Chondrocyte (in vitro differentiated cells): ENCODE measurements at regions not wholly inside any gene's neighbourhood (a gene's known extent, or its start where the extent isn't known, plus 50 kb on each side); places are given as distances from the start of the nearest gene placed in this dataset.

Source experiments
- DNase-seq: peaks from one replicate; pipeline ENCODE4 v3.0.0; 2021; ENCODE audit warnings: mixed read lengths, low spot score
- H3K27ac Mint-ChIP-seq: one replicate; pipeline ENCODE4 v1.8.0; 2021; ENCODE audit warnings: mild to moderate bottlenecking, moderate library complexity, mixed read lengths; ENCODE audit not compliant: unreplicated experiment
- H3K27me3 Mint-ChIP-seq: 2 replicates; pipeline ENCODE4 v1.8.0; 2021; ENCODE audit warnings: low read depth, mixed read lengths
- H3K36me3 Mint-ChIP-seq: 2 replicates; pipeline ENCODE4 v1.8.0; 2021; ENCODE audit warnings: low read depth, mixed read lengths
- H3K4me1 Mint-ChIP-seq: 2 replicates; pipeline ENCODE4 v1.8.0; 2021; ENCODE audit warnings: low read depth, mild to moderate bottlenecking, mixed read lengths
- H3K4me3 Mint-ChIP-seq: one replicate; pipeline ENCODE4 v1.8.0; 2021; ENCODE audit warnings: mild to moderate bottlenecking, moderate library complexity, mixed read lengths; ENCODE audit not compliant: unreplicated experiment
- H3K9me3 Mint-ChIP-seq: 2 replicates; pipeline ENCODE4 v1.8.0; 2021; ENCODE audit warnings: low read depth, mixed read lengths
- CTCF ChIP-seq: fragments of 200-600 bp; sonication (generic); IDR thresholded peaks from 2 replicates; pipeline ENCODE4 v1.5.0; 2021; ENCODE audit warnings: antibody characterized with exemption, mild to moderate bottlenecking, moderate library complexity

DNA sequence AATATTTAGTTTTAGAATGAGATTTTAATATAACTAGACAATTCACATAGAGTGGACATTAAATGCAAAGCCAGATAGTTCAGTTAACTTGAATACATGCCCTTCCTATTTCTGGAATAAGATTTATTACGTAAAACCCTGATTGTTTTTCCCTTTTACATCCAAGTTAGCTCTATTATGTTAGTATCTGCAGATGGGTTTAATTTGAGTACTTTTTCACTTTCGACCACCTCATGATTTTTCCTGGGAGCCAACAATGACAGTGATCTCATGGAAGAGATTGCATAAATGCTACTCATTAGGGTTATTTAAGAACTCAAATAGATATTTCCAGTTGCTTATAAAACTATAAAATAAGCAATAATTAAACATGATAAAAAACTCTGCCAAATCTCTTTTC lies 199.4 kb upstream of the PTGFR start:
- H3K9me3 Mint-ChIP-seq: no peaks in the 10 kb centered on the region
- TF ChIP-seq CTCF: no peak
- no peaks in the 10 kb centered on the region for H3K4me1 Mint-ChIP-seq
- no peaks in the 10 kb centered on the region for H3K36me3 Mint-ChIP-seq
- H3K27ac Mint-ChIP-seq: no peak overlapping the region
- peaks cover 30% of the 10 kb centered on the region for H3K27me3 Mint-ChIP-seq
- DNase-seq: no peak
- no peak overlapping the region for H3K4me3 Mint-ChIP-seq

DNA sequence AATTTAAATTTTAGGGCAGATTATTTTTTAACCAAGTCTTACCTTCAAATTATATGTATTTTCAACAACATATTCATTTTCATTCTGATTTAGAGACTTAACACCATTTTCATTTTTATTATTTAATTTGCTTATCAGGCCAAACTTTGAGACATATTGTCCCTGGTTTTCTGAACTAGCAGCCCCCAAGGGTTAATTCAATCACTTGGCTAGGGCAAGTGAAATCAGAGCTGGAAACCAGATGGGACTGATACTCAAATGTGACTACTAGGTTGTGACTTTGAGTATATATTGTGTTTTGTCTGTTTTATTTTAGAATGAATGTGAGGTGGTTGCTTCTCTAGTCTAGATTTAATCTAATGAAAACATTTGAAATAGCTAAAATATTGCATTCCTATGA lies 198.9 kb upstream of the PTGFR start:
- Mint-ChIP-seq H3K9me3 (no peaks in the 10 kb centered on the region), H3K4me1 (no peaks in the 10 kb centered on the region), H3K27me3 (peaks cover 30% of the 10 kb centered on the region), H3K36me3 (no peaks in the 10 kb centered on the region), H3K27ac (no peak overlapping the region), H3K4me3 (no peak overlapping the region)
- no peak for TF ChIP-seq CTCF
- no peak for DNase-seq

- H3K4me1 Mint-ChIP-seq: no peaks in the 10 kb centered on the region
- no peak overlapping the region for H3K4me3 Mint-ChIP-seq
- DNase-seq: no peak
- no peaks in the 10 kb centered on the region for H3K36me3 Mint-ChIP-seq
- TF ChIP-seq CTCF: no peak
- no peaks in the 10 kb centered on the region for H3K9me3 Mint-ChIP-seq
- H3K27me3 Mint-ChIP-seq: peaks cover 30% of the 10 kb centered on the region
- no peak overlapping the region for H3K27ac Mint-ChIP-seq
Measured at GRCh38 chr1:78292361-78292760, 198.4 kb upstream of the PTGFR start.

GRCh38 chr1:78297836-78298235 lies 192.9 kb upstream of the PTGFR start:
- no peak for TF ChIP-seq CTCF
- no peak overlapping the region for H3K27ac Mint-ChIP-seq
- H3K9me3 Mint-ChIP-seq: no peaks in the 10 kb centered on the region
- no peaks in the 10 kb centered on the region for H3K36me3 Mint-ChIP-seq
- no peak for DNase-seq
- H3K4me1 Mint-ChIP-seq: no peaks in the 10 kb centered on the region
- peaks cover 14% of the 10 kb centered on the region for H3K27me3 Mint-ChIP-seq
- H3K4me3 Mint-ChIP-seq: no peak overlapping the region

DNA sequence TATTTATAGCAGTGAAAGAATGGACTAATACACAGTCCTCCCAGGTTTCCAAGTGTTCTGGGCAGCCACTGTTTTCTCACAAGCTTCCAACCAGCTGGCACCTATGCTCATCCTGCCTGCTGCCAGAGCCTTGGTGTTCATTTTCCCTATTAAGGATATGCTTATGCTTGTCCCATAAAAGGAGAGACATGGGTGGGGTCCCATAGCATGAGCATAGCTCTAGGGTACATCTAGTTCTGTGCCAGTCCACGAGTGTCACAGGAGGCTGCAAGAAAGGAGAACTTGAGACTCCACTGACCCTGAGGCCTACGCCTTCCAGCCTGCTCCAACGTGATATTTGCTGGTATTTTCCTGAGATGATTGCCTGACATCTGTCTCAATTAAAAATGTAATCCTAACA lies 192.4 kb upstream of the PTGFR start:
- Mint-ChIP-seq H3K27me3 (peaks cover 16% of the 10 kb centered on the region), H3K36me3 (no peaks in the 10 kb centered on the region), H3K4me3 (no peak overlapping the region), H3K4me1 (no peaks in the 10 kb centered on the region), H3K27ac (no peak overlapping the region), H3K9me3 (no peaks in the 10 kb centered on the region)
- TF ChIP-seq CTCF: no peak
- DNase-seq: no peak
